ENCODE measurements at regions not wholly inside any gene's neighbourhood (a gene's known extent, or its start where the extent isn't known, plus 50 kb on each side); places are given as distances from the start of the nearest gene placed in this dataset.

DNA sequence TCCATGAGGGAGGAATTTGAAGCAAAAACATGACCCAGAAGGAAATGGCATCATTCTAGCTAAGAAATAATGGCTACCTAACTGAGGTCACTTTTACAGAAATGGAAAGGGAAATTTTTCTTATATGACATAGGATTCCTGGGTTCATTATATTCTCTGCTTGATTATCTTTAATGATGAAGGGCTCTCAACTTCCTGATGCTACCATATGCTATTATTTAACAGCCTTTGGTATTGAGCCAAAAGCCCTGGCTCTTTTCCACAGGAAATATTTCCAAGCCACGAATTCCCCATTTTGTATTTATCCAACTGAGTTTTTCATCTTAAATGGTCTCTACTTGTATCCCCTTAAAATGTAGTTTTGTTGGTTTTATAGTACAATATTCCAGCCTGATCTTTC lies 63.2 kb upstream of the NPAS2 start:
- Mint-ChIP-seq H3K36me3 (no peaks in the 10 kb centered on the region), H3K27ac (no peak overlapping the region), H3K9me3 (no peaks in the 10 kb centered on the region), H3K4me1 (ENCODE audit: unreplicated experiment) (no peaks in the 10 kb centered on the region), H3K4me3 (no peak overlapping the region), H3K27me3 (peaks cover 31% of the 10 kb centered on the region)
- no peak for DNase-seq (ENCODE audit: extremely low spot score, unreplicated experiment)
- TF ChIP-seq, protein P1, sequence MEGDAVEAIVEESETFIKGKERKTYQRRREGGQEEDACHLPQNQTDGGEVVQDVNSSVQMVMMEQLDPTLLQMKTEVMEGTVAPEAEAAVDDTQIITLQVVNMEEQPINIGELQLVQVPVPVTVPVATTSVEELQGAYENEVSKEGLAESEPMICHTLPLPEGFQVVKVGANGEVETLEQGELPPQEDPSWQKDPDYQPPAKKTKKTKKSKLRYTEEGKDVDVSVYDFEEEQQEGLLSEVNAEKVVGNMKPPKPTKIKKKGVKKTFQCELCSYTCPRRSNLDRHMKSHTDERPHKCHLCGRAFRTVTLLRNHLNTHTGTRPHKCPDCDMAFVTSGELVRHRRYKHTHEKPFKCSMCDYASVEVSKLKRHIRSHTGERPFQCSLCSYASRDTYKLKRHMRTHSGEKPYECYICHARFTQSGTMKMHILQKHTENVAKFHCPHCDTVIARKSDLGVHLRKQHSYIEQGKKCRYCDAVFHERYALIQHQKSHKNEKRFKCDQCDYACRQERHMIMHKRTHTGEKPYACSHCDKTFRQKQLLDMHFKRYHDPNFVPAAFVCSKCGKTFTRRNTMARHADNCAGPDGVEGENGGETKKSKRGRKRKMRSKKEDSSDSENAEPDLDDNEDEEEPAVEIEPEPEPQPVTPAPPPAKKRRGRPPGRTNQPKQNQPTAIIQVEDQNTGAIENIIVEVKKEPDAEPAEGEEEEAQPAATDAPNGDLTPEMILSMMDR (conservative IDR thresholded peaks at IDR 0.05): no peak

DNA sequence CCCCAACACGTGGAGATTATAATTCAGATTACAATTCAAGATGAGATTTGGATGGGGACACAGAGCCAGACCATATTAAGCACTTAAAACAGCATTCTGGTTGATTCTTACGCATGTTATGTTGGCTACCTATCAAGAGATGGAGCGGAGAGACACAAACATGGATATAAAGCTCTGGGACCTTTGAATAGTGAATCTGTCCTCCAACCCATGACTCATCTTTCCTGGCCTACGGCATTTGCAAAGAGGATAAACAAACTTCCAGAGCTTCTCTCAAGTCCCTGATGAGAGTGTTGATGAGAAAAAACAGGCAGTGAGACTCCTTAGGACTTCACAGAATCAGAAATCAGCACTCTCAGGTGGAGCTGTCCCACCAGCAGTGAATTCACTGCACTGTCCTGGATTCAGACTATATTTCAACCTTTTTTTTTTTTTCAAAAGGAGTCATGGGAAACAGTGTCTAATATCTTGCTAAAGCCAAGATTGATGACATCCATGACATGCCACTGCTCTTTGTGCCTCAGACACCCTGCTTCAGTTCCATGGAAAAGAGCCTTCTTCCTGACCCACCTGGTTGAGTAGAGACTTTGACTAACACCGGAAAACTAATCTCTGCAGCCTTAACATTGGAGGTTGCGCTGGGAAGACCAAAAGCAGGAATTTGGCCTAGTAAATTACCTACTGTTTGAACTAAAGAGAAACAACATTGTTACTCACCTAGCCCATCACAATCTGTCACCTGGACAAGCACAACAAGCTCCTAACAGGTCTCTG lies 62.1 kb upstream of the NPAS2 start:
- no peak overlapping the region for H3K27ac Mint-ChIP-seq
- no peak overlapping the region for H3K4me3 Mint-ChIP-seq
- H3K9me3 Mint-ChIP-seq: no peaks in the 10 kb centered on the region
- no peaks in the 10 kb centered on the region for H3K36me3 Mint-ChIP-seq
- H3K27me3 Mint-ChIP-seq: peaks cover 28% of the 10 kb centered on the region
- no peak for DNase-seq (ENCODE audit: extremely low spot score, unreplicated experiment)
- no peaks in the 10 kb centered on the region for H3K4me1 Mint-ChIP-seq (ENCODE audit: unreplicated experiment)
- TF ChIP-seq, protein P1 (conservative IDR thresholded peaks at IDR 0.05): no peak

DNA sequence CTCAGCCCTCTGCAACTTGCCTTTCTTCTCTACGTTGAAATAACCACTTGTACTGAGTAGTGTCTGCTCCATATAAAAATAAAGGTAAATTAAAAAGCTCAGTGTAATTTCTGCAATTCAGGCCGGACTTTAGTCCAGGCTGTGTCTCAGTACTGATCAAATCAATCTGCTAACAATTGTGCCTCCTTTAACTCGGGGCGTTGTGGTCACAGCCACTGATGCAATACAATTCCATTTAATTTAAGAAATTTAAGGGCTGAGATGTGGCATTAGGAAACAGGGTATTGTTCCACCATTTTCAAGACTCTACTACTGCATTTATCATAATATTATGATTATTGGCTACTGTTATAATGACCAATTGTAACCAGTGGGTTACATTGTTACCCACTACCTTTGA lies 60.0 kb upstream of the NPAS2 start:
- TF ChIP-seq, protein P1 (conservative IDR thresholded peaks at IDR 0.05): no peak
- no peak for DNase-seq (ENCODE audit: extremely low spot score, unreplicated experiment)
- no peak overlapping the region for H3K27ac Mint-ChIP-seq
- no peak overlapping the region for H3K4me3 Mint-ChIP-seq
- no peaks in the 10 kb centered on the region for H3K9me3 Mint-ChIP-seq
- H3K4me1 Mint-ChIP-seq (ENCODE audit: unreplicated experiment): no peaks in the 10 kb centered on the region
- H3K27me3 Mint-ChIP-seq: peaks cover 19% of the 10 kb centered on the region
- no peaks in the 10 kb centered on the region for H3K36me3 Mint-ChIP-seq

DNA sequence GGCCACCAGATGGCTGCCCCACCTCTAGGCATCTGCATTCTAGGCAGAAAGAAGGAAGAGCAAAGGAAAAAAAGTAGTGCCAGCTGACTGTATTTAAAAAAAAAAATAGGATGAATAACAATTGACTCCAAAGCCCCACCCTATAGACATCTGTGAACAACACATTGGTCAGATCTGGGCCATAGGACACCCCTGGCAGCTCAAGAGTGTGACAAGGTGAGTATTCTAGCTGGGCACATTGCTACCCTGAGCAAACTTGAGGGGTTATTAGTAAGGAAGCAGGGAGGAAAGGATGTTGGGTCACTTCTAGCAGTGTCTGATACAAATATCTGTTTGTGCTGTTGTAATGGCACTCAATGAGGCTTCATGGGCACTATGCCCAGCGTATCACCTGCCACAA lies 58.6 kb upstream of the NPAS2 start:
- H3K36me3 Mint-ChIP-seq: no peaks in the 10 kb centered on the region
- no peaks in the 10 kb centered on the region for H3K4me1 Mint-ChIP-seq (ENCODE audit: unreplicated experiment)
- H3K9me3 Mint-ChIP-seq: no peaks in the 10 kb centered on the region
- H3K27ac Mint-ChIP-seq: no peak overlapping the region
- H3K4me3 Mint-ChIP-seq: no peak overlapping the region
- peaks cover 11% of the 10 kb centered on the region for H3K27me3 Mint-ChIP-seq
- TF ChIP-seq, protein P1 (conservative IDR thresholded peaks at IDR 0.05): no peak
- no peak for DNase-seq (ENCODE audit: extremely low spot score, unreplicated experiment)

DNA sequence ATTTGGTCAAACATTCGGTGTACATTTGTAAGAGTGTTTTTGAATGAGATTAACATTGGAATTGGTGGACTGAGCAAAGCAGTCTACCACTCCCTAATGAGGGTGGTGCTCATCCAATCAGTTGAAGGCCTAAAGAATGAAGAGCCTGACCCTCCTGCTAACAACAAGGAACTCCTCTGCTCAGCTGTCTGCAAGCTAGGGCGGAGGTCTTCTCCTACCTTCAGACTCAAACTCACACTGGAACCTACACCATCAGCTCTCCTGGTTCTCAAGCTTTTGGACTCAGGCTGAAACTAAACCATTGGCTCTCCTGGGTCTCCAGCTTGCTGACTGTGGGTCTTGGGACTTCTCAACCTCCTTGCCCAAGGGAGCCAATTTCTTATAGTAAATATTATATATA lies 55.5 kb upstream of the NPAS2 start:
- Mint-ChIP-seq H3K4me3 (no peak overlapping the region), H3K9me3 (no peaks in the 10 kb centered on the region), H3K36me3 (no peaks in the 10 kb centered on the region), H3K27ac (no peak overlapping the region), H3K27me3 (peaks cover 15% of the 10 kb centered on the region), H3K4me1 (ENCODE audit: unreplicated experiment) (no peaks in the 10 kb centered on the region)
- TF ChIP-seq, protein P1 (conservative IDR thresholded peaks at IDR 0.05): no peak
- DNase-seq (ENCODE audit: extremely low spot score, unreplicated experiment): no peak
